Non-pigmented ciliary epithelial cell (primary cell): ENCODE measurements at regions not wholly inside any gene's neighbourhood (a gene's known extent, or its start where the extent isn't known, plus 50 kb on each side); places are given as distances from the start of the nearest gene placed in this dataset.
"Not testable (repeated sequence)": the region's sequence is repeated elsewhere in the genome, so short reads cannot be mapped to it uniquely, and the experiment has no call there.

ENCODE experiments used
- DNase-seq: peaks from one replicate; pipeline ENCODE4 v3.0.0-alpha.2; 2010; ENCODE audit warnings: low read depth

DNA sequence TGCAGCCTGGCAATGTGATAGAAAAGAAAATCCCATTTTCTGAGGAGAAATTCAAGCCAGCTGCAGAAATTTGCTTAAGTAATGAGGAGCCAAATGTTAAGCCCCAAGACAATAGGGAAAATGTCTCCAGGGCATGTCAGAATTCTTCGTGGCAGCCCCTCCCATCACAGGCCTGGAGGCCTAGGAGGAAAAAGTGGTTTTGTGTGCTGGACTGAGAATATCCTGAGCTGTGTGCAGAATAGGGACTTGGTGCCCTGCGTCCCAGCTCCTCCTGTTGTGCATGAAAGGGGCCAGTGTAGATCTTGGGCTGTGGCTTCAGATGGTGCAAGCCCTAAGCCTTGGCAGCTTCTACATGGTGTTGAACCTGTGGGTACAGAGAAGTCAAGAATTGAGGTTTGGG, 948.3 kb downstream of the METTL15 start:
- not testable (repeated sequence) for DNase-seq

DNA sequence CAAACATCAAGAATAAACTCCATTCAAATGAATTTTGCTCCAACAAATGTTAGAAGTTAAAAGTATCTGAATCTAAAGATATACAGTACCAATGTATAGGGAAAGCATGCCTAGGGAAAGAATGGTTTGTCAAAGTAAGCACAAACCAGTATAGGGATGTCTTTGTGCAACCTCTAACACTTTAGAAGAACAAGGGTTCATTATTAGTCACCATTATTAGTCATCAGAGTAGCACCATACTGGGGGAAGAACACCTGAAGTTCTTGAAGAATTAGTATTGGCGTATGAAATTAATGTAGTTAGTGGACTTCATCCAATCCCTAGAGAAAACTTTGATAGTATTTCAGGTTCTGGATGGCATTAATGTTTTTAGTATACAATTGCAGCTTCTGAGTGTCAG, 943.7 kb downstream of the METTL15 start:
- no peak for DNase-seq

DNA sequence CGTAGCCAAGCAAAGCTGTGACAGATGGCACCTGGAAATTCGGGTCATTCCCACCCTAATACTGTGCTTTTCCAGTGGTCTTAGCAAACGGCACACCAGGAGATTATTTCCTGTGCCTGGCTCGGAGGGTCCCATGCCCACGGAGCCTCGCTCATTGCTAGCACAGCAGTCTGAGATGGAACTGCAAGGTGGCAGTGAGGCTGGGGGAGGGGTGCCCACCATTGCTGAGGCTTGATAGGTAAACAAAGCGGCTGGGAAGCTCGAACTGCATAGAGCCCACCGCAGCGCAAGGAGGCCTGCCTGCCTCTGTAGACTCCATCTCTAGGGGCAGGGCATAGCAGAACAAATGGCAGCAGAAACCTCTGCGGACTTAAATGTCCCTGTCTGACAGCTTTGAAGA, 942.8 kb downstream of the METTL15 start:
- not testable (repeated sequence) for DNase-seq

DNA sequence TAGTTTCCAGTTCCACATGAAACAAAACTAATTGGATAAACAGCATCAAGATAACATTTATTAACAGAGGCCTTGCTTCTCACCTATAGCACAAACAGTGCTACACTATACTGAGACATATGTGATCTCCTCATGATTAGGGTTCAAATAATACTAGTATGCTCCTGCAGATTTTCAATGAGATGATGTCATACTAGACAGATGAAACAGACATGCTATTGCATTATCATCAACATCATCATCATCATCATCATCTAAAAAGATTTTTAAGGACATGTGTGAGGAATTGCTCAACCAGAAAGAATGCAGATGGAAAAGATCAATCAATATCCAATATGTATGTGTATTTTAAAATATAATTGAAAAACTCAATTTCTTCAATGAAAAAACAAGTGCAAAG, 932.3 kb downstream of the METTL15 start:
- no peak for DNase-seq

DNA sequence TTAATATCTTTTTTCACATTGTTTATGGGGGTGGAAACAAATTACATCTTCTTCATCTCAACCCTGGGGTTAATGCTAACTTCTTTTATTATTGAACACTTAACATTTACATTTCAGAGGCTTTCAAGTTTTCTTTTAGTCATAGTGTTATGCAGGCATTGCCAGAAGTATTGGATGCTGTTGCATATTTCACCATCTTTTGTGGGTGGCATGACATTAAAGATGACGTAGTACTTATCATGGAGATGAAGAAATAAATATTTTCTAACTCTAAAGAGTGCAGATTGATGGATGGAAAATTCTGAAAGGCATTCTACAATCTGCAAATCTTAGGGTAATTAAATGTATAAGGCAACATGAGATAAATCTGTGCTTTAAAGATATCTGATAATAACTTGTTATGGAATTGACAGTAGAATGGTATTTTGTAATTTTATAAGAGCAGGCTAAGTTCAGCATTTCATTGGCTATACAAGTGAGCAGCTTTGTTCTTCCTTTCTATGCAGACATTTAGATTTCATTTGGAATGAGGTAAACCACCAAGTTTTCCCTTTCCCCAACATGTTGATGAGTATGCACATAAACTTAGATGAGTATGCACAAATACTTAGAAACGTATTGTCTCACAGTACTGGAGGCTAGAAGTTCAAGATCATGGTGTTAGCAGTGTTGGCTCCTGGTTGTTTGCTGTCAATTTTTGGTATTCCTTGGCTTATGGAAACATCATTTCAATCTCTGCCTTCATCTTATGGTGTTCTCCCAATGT, 924.4 kb downstream of the METTL15 start:
- DNase-seq, result no peak

DNA sequence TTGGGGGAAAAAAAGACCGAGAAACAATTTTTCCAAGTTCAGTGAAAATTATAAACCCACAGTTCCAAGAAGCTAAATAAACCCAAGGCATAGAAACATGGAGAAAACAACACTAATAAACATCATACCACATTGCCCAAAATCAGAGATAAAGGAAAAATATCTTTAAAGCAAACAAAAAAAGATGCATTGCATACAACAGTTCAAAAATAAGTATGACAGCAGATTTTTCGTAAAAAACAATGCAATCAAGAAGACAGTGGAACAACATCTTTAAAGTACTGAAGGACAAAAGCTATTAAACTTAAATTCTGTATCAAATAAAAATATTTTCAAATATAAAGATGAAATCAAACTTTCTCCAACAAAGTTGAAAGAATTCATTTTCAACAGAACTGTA, 921.3 kb downstream of the METTL15 start:
- DNase-seq, result no peak

DNA sequence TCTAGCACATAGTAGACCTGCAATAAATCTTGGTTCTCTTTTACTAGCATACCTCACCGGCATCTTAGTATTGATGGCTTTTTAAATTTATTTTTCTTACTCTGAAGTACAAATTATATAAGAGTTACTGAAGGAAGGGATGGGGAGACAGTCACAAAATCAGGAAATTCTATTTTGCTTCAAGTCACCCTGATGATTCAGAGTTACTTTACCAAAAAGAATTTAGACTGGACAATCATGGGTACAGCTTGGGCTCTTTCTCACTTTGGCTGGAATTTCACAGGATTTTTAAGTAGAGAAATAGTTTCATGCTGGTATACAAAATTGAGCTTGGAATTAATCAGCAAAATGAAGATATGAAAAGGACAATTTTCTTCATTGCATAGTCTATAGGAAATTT, 919.2 kb downstream of the METTL15 start:
- no peak for DNase-seq

DNA sequence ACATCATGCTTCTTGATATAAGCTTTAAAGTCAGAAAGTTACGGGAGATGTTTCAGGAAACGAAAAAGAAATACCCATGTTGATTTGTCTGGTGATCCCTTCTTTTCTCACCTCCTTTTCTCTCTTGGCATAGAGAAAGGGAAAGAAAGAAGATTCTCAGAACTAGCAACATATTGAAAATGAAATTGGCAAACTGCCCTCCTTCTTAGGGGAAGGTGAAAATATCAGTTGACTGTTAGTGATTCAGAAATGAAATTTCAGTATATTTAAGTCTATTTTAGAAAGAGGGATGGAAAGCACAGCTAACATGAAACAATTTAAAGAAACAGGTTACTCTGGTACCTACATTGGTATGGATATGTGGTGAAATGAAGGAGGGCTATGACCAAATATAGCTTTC, 918.1 kb downstream of the METTL15 start:
- no peak for DNase-seq

DNA sequence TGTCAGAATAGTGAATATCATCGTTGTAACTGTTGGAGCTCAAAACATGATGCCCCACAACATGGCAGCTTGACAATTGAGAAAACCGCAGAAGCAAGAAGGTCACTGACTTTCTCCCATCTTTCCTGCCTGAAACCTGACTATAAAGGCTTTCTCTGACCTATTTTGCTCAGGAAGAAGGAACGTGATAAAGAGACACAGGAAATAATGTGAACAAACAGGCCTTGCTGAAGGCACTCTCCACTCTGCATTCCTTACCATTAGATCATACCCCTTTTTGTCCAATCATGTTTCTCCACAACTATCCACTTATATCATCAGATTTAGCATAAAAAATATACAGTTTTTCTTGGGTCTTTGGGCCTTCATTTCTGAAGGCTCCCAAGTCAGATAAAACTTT, 916.8 kb downstream of the METTL15 start:
- DNase-seq, result no peak

DNA sequence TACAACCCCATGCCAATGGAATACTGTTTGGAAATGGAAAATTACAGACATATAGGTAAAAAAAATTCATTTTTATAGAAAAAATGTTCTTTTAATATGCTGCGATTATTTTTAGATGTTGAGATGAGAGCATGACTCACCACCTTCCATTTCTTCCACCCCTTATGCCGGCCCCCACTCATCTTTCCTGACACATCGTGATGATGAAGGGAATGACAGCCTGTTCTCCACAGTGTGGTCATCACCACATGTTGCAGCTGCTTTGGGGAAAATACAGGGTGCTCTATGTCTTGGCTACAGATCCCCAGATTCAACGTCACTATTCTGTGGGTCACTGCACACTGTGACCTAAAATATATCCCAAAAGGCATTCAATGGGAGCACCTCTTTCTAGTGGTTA, 916.2 kb downstream of the METTL15 start:
- no peak for DNase-seq

DNA sequence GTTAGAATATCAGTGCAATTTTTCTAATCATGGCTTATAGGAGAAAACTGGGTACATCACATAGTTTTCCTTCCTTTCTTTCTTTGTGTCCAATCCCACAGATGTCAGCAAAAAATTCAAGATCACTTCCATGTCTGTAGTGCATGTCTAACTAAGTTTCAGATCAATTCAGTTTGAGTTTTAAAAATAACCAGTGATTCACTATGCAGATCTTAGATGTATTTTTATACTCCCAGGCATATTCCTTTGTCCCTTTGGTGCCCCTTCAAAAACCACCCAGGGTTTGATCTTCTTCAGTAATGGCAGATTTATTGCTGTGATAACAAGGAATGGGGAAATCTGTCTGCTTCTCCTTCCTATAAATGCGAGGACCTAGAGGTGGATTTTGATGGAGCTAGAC, 915.6 kb downstream of the METTL15 start:
- no peak for DNase-seq

DNA sequence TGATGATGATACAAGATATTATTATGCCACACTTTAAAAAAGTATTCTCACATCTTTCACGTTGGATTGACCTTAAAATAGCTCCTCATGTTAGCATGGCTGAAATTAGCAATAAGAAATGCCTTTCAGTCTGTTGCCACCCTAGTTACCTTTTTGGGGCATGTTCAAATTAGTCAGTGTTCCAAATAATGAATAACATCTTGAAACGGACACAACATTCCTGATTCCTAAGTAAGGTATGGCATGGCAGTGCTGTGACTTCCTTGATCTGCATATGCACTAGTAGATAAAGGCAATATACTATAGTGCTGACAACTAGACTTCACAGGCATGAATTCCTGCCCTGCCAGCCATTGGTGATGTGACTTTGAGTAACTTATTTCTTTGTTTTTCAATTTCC, 914.5 kb downstream of the METTL15 start:
- no peak for DNase-seq

DNA sequence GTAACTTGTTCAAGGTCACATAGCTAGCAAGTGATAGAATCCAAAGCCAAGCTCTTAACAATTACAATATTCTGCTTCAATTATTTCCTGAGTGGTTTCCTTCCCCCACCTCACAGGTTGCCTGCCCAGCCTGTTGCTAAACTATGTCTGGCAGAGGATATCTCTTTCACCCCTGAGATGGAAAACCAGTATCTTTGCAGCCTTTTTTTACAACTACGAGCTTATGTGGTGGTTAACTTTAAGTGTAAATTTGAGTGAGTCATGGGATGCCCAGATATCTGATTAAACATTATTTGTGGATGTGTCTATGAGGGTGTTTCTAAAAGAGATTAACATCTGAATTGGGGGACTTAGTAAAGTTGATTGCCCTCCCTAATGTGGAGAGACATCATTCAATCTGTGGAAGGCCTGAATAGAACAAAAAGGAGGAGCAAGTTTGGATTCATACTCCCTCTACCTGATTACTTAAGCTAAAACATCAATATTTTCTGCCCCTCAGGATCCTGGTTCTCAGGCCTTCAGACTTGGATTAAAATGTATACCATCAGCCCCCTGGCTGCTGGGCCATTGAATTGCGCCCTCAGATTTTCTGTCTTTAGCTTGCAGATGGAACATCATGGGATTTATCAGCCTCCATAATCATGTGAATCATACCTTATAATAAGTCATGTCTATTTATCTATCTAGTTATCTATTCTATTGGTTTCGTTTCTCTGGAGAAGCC, 911.9 kb downstream of the METTL15 start:
- DNase-seq, result no peak

DNA sequence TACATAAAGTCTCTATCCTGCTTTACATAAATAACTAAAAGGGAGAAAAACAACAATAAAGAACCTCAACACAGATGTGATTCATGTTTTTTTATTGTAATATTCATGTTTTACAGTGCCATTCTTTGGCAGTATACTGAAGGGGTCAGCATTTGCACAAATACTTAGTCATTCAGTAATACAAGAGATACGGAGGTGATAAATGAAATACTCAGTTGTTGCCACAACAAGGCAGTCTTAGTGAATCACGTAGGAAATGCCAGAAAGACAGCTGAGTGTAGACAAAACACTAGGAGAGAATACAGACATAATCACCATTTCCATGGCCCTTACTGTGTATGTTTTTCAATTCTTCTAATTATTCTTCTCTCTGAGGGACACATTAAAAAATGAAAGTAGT, 910.4 kb downstream of the METTL15 start:
- peak; percentile 91 for DNase-seq

DNA sequence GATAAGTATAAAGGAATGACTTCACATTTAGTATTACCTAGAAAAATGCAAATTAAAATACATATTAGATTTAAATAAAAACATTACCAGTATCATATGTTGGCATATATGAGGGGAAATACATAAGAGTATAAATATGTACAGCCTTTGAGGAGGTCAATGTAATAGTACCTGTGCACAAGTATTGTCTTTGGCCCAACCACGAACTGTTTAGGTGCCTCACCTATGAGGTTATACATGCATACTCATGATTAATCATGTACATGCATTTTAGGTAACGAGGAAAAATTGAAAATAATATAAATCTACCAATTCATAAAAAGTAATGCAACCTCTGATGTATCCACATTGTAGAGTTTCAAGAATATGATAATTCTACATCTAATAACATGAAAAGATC, 909.8 kb downstream of the METTL15 start:
- no peak for DNase-seq

DNA sequence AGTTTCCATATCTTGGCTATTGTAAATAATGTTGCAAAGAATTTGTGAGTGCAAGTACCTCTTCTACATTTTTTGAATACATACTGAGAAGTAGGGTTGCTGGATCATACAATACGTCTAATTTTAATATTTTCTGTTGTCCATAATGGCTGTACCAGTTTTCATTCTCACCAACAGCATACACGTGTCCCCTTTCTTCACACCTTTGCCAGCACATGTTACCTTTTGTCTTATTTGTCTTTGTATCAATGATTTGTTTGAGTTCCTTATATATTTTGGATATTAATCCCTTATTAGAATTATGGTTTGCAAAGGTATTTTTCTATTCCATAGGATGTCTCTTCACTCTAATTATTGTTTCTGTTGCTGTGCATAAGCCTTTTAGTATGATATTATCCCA, 904.3 kb downstream of the METTL15 start:
- no peak for DNase-seq

DNA sequence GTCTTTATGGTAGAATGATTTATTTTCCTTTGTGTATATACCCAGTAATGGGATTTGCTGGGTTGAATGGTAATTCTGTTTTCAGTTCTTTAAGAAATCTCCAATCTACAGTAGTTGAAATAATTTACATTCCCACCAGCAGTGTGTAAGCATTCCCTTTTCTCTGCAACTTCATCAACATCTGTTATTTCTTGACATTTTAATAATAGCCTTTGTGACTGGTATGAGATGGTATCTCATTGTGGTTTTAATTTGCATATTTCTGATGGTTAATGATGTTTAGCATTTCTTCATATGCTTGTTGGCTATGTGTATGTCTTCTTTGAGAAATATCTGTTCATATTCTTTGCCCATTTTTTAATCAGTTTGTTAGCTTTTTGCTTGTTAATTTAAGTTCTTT, 901.2 kb downstream of the METTL15 start:
- no peak for DNase-seq

DNA sequence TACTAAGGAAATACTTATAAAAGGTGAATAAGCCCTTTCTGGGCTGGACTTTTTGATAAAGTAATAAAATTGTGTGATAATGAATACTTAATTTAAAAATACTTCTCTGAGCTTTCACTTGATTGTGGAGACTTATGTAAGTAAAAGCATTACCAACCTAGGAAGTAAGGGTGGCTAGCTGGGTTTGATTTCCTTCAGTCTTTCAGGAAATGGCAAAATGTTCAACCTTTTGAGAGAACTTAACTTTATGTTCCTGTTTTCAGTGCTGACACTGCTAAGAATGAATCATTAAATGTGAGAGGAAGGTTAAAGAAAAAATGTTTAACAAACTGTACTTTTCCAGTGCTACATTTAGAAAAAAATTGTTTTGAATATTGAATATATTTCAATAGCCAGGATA, 900.3 kb downstream of the METTL15 start:
- no peak for DNase-seq

DNA sequence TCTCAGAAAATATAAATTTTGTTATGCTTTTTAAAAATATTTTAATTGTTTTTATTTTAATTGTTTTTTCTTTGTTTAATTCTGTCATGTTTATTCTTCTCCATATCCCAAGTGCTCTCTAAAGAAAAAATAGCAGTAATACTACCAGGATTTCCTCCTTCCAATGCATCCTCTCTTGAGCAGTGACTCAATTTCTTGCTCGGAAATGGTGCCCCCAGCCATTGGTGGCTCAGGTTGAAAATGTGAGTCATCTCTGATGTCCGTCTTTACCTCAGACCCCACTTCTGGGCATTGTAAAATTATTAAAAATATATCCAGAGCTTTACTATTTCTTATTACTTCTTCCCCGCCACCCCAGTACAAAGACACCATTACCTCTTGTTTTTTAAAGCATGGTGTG, 898.5 kb downstream of the METTL15 start:
- DNase-seq, result no peak

DNA sequence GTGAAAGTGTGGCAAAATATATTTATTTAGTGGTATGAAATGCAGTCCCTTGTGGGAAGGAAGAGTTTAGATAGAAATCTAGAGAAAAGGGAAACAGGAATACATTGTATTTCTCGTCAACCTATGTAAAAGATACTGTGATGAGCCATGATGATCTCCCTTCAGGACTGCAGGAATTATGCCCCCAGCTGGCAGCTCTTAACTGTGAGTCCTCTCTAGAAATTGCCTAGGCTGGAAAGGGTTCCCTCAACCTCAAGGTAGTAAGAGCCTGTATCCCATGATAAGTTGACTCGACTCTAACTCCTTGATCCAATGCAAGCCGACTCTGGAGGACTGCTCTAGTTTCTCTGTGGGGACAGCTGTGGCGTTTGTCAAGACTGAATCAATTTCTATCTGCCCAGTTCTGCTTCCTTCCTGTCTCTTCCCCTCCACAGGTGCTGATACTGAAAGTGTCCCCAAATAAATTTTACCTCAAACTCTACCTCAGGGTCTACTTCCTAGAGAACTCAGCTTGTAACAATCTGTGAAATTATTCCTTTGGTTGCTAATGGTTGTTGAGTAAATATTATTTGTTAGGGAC, 897.3 kb downstream of the METTL15 start:
- no peak for DNase-seq

DNA sequence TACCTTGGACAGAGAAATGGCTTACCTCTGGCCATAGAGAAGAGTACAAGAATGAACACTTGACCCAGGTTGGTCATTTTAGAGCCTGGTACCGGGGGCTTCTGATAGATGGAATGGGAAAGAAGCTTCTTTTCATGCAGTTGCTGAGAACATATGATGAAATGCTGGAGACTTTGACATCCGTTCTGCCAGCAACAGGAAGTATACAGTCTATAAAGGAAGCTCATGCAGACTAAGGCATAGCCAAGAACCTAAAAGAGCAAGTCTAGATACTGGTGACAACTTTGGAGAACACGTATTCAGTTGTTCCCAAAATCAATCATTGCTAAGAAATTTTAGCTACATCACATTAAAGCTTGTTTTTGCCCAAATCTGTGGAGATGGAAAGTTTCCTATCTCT, 894.6 kb downstream of the METTL15 start:
- DNase-seq, result no peak

DNA sequence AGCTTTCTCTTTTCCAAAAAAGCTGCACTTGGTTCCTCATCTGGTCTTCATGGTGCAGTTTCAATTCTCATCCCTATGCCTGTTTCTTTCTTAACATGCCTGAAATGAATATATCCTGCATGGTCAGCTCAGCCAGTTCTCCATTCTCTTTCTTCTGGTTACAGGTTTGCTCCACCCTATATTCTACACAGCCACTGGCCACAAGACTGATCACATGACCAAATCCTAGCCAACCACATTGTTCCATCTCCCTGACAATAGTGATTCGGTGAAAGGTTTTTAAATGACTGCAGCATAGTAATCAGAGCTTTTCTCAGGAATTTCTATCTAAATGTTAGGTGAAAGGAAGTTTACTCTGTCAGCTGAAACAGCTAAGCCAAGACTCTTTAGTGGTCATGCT, 891.4 kb downstream of the METTL15 start:
- DNase-seq, result no peak

DNA sequence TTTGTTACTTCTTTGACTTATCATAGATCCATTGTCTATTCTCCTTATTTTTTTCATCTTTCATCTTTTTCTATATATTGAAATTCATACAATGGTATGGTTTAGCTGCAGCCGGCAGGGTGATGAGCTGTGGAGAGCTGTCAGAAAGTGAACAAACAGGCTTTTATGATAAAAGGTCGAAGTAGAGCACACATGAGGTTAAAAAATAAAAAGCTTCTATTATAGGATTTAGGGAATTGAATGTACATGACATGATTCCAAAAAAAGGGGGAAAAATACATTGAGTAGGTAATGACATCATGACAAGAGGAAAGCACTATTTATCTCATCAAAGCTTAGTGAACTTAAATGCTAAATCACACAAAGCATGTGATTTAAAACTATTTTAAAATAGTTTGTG, 884.8 kb downstream of the METTL15 start:
- DNase-seq, result no peak

DNA sequence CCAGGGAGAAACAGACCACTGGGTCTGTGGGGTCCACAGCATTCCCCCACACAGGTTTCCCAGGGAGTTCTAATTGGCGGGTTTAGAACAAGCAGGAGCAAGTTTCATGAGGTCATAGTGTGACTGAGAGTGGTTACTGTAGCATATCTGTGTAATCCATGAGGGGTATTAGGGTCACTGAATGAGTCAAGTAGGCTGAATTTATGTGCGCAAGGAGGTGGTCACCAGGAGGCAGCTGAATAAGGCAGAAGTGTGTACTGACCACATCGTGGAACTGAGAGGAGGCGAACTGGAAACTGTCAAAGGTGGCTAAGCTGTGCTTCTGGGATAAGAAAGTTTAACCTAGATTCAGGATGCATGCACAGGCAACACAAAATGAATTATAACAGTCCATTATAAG, 876.0 kb downstream of the METTL15 start:
- no peak for DNase-seq
